LNCaP clone FGC (cell line): ENCODE measurements at regions not wholly inside any gene's neighbourhood (a gene's known extent, or its start where the extent isn't known, plus 50 kb on each side); places are given as distances from the start of the nearest gene placed in this dataset.
A peak's percentile ranks its signal among the peaks of the same experiment; 100 is the strongest.

ENCODE experiments used
- DNase-seq: peaks from one replicate; pipeline ENCODE4 v3.0.0-alpha.2; 2011; ENCODE audit warnings: low read depth
- H3K4me3 ChIP-seq: 2 replicates; pipeline ENCODE4 v1.5.1; 2011; ENCODE audit warnings: mild to moderate bottlenecking, low read depth, low read length, control low read depth
- TF ChIP-seq, protein P1 (sequence below): IDR thresholded peaks from 2 replicates; pipeline ENCODE4 v1.5.1; 2012; ENCODE audit warnings: mild to moderate bottlenecking; ENCODE audit not compliant: control insufficient read depth, insufficient read depth; ENCODE audit errors: extremely low read depth

DNA sequence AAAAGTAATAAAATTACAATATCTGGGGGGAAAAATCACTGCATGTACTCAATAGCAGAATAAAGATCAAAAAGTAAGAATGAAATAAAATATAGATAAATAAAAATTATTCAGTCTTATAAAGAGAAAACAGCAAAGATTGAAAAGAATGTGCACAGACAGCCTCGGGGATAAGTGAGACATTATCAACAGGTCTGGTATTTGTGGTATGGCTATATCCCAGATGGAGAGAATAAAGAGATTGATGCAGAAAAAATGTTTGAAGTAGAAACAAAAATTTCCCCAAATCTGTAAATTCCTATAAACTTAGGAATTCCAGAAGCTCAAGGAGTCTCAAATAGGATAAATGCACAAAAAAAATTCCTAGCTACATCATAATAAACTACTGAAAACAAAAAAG lies 74.5 kb upstream of the LUZP2 start:
- H3K4me3 ChIP-seq, result no peak overlapping the region
- no peak for DNase-seq
- TF ChIP-seq, protein P1, sequence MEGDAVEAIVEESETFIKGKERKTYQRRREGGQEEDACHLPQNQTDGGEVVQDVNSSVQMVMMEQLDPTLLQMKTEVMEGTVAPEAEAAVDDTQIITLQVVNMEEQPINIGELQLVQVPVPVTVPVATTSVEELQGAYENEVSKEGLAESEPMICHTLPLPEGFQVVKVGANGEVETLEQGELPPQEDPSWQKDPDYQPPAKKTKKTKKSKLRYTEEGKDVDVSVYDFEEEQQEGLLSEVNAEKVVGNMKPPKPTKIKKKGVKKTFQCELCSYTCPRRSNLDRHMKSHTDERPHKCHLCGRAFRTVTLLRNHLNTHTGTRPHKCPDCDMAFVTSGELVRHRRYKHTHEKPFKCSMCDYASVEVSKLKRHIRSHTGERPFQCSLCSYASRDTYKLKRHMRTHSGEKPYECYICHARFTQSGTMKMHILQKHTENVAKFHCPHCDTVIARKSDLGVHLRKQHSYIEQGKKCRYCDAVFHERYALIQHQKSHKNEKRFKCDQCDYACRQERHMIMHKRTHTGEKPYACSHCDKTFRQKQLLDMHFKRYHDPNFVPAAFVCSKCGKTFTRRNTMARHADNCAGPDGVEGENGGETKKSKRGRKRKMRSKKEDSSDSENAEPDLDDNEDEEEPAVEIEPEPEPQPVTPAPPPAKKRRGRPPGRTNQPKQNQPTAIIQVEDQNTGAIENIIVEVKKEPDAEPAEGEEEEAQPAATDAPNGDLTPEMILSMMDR, result no peak

DNA sequence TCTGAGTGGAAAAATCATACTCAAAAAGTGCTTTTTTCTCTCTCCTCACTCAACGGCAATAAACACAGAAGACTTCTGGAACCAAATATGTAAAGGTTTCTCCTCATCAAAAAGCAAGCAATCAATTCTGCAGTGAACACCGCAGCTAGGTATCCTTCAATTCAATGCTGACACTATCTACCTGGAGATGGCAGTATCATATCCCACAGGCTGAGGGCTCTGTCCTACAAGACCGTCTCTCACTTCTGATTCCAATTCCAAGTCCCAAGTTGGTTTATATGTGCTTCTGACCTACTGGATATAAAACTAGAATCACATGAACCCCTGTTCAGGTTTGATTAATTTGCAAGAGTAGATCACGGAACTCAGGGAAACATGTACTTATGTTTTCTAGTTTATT lies 59.7 kb upstream of the LUZP2 start:
- H3K4me3 ChIP-seq, result no peak overlapping the region
- DNase-seq, result no peak
- TF ChIP-seq, protein P1, result peak; percentile 15; the same call in 1 of the 2 replicates
